DMS153 (cell line): ENCODE measurements at regions not wholly inside any gene's neighbourhood (a gene's known extent, or its start where the extent isn't known, plus 50 kb on each side); places are given as distances from the start of the nearest gene placed in this dataset.
"Not testable (repeated sequence)": the region's sequence is repeated elsewhere in the genome, so short reads cannot be mapped to it uniquely, and the experiment has no call there.

ENCODE experiments used
- DNase-seq: peaks from one replicate; lab custom pipeline; 2025; lab: John Stamatoyannopoulos, UW

DNA sequence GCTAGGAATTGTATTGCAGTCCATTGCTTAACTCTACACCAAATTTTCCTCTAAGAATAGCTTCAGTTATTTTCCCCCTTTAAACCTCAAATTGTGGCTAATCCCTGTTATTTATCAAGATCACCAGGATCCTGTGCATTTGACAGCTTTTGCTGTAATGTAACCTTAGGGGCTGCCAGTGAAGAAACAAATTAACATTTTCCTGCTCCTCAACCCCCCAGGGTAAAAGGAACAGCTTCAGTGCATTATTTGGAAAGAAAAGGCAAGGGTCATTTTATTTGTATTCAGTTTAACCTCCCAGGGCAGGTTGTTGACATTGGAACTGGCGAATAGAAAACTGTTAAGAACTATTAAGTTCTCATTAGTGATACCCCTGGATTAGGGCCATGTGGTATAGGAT is 57.0 kb downstream of the PCDH20 start:
- DNase-seq = no peak

GRCh38 chr13:61350341-61350740 is 65.3 kb downstream of the PCDH20 start:
- DNase-seq = no peak

GRCh38 chr13:61339054-61339621 is 76.5 kb downstream of the PCDH20 start:
- no peak for DNase-seq

DNA sequence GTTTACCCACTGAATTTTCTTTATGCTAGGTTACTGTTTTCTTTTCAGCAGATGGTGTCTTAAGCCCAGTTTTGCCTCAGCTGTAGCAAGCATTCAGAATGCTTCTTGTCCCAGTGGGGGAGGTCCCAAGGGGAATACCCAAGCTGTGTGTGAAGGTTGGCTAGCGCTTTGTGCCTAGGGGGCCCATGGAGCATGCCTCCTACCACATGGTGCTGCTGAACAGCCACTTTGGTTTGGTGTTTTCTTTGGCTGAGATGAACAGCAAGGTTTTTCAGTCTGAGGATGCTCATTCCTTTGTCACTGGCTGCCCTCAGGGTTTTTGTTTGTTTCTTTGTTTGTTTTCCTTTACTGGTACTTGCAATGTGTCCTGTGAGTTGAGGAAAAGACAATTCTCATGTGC is 99.0 kb downstream of the PCDH20 start:
- DNase-seq = no peak

DNA sequence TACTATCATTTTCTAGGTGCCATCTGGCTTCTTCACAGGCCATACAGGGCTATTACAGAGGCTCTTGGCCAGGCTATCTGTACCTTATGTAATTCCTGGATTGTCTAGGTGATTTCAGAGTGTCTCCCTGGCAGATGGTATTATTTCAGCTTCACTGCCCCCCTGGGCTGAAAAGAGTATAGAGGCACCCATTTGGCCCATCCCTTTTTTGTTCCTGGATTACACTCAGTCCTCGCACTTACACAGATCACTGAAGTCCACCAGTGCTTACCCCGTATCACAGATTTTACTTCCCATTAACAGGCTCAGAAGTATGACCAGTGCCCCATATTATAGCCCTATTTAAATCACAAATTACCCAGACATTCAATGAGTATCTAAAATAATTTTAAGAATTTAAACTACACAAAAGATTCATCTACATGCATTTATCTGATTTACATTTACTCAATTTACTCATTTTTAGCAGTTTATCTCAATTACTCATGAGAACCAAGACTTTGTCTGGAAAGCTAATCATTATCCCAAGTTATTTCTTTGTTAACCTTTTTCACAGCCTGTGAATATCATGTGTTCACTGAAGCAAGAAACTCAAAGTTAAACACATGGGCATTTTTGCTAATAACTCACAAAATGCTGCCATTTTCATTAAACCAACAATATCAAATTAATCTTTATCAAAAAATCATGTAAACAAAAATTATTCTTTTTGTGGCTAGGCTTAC is 121.0 kb downstream of the PCDH20 start:
- no peak for DNase-seq

GRCh38 chr13:61286148-61286745 is 129.4 kb downstream of the PCDH20 start:
- DNase-seq = peak; percentile 34

- DNase-seq = no peak
Measured at GRCh38 chr13:61277586-61278276, 137.9 kb downstream of the PCDH20 start.

GRCh38 chr13:61277088-61277487 is 138.6 kb downstream of the PCDH20 start:
- DNase-seq = no peak

DNA sequence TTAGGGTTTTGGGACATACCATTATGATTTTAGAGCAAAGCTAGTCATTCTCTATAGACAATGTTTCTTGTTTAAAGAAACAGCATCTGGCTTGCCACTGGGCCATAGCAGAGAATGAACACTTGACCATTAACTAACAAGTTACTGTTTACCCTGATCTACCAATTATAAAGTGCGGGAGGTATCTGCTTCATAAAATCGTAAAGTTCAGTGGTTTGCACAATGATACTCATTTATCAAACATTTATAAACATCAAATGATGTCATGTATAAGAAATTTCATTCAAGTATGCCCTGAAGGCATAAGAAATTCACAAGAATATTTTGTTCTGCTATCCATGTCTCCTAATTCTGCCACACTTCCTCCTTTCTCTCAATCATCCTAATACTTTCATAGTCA is 139.2 kb downstream of the PCDH20 start:
- DNase-seq = no peak

DNA sequence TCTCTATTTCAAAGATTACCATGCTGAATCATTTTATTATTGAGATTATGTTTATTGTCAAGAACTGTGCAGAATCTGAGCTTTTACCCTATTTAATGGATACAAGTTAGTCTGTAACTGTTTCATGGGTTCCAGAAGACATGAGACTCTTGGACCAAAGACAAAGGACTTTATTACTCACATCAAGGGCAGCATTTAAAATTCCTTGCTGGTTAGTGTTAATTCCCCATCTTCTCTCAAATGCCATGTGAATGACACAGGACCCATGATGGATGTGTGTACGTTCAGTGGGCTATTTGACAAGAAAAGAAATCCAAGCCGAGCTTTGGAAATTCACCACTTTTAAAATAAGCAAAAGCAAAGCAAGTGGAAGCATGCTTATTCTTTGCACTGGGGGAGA is 139.9 kb downstream of the PCDH20 start:
- no peak for DNase-seq

DNA sequence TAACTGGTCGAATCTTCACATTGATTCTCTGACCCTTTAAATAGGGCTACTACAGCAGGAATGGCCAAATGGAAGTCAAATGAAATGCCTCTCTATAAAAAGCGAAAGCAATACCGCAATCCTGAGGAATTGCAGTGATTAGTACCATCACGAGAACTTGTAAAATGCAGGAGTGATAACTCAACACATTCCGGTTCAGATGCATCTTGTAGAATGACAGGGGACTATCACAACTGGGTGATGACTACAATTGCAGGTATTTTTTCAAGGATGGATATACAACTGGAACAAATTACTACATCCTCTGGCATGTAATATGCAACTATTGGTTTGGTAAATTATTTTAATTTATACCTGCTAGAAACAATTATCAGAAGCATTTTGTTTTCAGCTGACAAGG is 140.4 kb downstream of the PCDH20 start:
- DNase-seq = no peak

- not testable (repeated sequence) for DNase-seq
Measured at GRCh38 chr13:61266896-61267295, 148.8 kb downstream of the PCDH20 start.

GRCh38 chr13:61261746-61262472 is 153.7 kb downstream of the PCDH20 start:
- no peak for DNase-seq

- no peak for DNase-seq
Measured at GRCh38 chr13:61258185-61258584, 157.5 kb downstream of the PCDH20 start.

DNA sequence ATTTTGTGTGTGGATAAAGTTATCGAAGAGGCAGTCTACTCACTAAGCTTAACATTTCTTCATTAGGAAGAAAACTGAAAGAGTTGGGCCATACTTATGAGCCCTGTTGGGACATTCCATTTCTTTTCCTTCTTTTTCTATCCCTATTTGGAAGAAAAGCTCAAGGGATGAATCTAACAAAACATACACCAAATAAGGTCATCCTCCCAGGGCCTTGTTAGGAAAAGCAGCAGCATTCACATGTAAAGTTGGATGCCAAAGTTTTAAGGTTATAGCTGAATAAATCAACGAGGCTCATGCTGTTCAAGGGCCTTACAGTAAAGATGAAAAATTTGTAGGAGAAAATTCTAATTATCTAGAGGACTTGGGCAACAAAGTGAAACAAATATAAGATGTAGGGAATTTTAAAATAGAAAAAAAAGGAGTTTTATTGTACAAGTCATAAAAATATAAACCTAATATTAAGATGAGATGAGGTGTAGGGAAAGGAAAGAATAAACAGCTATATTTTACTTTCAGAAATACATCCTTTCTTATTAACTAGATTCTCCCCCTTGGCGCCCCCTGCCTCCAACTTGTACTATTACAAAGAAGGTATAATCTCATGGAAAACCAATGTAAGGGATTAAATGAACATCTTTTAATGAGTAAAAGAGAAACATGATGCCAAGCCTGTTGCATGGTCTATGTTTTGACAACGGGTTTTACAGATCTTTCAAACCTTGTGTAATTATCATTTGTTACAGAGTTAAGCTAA is 160.4 kb downstream of the PCDH20 start:
- DNase-seq = no peak

DNA sequence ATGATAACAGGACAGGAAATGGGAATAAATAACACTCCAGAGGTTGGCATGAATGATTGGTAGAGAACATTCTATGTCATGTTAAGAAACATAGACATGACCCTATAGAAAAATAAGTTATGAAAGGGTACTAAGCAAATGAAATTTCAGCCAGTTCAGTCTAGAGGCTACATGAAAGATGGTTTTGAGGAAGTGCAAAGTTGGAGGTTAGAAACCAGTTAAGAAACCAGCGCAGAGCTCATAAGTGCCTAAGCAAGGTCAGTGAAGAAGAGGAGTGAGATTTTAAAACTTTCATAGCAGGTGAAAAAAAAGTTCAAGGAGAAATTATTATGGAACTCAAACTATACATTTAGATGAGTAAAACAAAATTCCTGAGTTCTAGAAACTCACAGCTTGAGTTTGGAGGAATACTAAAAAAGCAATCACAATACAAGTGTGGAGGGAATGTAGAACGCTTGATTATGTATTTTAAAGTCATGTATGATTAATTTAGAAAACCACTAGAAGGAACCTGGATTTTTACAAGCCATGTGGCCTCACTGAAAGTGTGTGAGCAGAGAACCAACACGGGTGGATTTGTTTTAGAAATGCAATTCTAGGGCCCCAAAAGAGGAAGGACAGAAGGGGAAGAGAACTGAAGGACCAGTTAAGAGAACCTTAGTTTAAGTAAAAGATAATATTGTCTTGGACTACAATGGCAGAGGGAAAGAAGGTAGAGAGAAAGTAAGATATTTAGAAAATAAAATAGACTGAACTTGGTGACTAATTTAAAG is 162.4 kb downstream of the PCDH20 start:
- no peak for DNase-seq

- DNase-seq = no peak
Measured at GRCh38 chr13:61252213-61252612, 163.4 kb downstream of the PCDH20 start.

DNA sequence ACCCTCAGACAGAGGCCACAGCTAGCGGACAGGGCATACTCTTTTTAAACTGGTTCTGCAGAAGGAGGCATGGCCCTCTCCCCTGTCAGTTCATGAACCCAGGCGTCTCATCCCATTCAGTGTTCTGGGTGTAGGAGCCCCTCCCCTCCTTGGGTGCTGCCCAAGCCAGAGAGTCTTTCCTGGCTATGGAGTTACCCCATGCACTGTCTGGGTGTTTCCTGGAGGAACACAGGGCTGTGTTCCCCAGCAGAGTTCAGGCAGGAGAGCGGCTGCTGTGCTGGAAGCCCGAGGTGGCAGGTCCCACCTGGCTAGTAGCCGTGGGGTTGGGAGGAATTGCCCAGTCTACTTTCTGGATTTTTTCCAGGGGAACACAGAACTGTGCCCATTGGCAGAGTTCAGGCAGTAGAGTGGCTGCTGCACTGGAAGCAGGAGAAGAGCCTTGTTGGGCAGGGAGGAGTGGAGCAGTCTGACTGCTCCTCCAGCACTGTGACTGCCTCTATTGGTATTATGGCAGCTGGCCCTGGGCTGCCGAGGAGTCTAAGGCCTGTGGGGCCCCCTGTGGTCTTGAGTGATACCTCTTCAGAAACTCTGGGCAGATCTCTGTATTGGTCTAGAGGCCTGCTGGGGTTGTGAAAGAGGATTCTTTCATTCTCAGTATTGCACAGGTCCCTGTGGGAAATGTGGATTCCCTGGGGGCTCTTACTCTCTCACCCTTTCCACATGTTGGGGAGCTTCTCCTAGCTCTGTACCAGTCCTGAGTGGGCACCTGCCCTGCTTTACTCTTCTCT is 168.3 kb downstream of the PCDH20 start:
- no peak for DNase-seq

GRCh38 chr13:61246351-61246750 is 169.3 kb downstream of the PCDH20 start:
- DNase-seq = no peak

GRCh38 chr13:61215601-61216000 is 200.0 kb downstream of the PCDH20 start:
- DNase-seq = no peak
